ENCODE measurements at regions not wholly inside any gene's neighbourhood (a gene's known extent, or its start where the extent isn't known, plus 50 kb on each side); places are given as distances from the start of the nearest gene placed in this dataset.

DNA sequence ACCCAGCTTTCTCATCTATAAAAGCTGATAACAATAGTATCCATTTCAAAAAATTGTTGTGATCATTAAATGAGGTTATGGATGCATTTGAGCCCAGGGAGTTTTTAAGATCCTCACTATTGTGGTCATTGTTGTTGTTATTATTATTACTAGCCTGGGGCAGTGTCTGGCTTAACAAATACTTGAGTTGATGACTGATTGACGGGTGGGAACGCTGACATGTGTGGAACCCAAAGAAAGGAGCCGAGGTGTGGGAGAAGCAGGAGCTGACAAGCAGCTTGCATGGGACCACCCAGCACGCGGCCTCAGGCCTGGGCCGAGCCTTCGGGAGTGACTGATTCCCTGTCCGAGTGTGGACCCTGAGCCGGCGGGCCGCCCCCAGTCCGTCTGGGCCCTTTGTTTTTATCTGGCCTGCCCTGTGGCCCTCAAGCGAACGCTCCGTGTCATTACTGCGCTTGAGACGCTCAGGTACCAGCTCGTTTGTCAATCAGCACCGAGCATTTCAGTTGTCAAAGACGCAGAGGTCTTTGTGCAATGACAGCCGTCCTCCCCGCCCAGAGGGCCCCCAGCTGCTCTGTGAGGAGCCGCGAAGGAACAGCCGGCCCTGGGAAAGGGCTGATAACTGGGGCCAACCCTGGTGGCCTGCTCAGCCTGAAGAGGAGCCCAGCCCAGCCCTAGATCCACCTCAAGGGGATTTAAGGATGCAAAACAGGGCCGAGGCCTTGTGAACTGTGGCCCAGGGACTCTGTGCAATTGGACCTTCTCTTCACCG lies 132.9 kb upstream of the FOXF1 start:
- FAIRE-seq, result no peak

DNA sequence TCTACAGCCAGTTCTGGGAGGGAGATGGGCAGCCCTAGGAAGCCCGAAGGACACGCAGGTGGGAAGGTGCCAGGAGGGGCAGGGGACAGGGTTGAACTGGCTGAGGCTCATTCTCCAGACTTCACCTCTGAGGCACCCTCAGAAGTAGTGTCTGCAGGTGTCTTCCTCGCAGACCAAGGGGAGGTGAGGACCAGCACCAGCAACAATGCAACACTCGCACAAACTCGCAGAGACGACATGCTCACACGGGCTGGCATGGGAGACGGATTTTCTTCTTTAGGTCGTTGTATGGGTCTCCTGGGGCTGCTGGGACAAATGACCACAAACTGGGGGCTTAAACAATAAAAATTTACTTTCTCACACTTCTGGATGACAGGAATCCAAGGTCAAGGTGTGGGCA lies 132.2 kb upstream of the FOXF1 start:
- no peak for FAIRE-seq

DNA sequence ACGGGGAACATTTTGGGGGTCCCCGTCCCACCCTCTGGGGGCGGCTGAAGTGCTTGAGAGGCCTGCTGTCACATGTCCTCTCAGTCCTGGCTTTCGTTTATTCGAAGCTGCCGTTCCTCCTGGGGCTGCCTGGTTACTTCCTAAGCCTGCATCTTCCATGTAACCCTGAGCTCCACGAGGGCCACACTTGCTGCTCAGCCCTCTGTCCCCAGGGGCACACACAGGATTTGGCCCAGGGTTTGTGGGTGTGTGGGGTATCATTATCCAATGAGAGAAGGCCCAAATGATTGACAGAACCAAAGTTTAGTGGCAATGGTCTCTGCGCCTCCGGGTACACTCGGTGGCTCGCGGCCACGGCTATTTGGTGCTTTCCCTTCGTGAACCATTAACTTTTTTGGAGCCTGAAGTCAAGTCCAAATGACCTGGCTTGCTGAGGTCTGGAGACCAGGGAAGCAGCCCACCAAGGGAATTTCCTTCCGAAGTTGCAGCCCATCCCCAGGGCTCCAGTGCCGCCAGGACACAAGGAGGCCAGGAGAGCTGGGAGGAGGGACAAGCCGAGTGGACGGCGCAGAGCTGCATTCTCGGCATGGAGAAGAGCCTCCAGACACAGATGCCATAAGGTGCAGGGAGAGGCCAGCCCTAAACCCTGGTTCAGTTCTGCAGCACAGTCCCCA lies 131.4 kb upstream of the FOXF1 start:
- no peak for FAIRE-seq

DNA sequence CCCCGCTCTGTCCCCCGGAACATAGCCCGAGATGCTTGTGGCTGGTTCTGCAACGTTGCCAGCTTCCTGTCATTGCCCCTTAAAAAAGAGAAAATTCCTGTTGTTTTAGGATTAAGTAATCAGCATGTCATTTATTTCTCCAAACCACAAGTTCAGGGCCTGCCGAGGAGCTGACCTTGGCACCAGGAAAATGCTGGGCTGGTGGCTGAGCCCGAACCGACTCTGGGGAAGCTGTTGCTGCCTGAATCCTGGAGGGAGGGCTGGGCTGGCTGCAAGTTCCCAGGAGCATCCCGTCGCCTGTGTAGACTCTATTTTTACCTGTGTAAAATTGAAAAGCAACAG lies 130.9 kb upstream of the FOXF1 start:
- FAIRE-seq, result no peak

DNA sequence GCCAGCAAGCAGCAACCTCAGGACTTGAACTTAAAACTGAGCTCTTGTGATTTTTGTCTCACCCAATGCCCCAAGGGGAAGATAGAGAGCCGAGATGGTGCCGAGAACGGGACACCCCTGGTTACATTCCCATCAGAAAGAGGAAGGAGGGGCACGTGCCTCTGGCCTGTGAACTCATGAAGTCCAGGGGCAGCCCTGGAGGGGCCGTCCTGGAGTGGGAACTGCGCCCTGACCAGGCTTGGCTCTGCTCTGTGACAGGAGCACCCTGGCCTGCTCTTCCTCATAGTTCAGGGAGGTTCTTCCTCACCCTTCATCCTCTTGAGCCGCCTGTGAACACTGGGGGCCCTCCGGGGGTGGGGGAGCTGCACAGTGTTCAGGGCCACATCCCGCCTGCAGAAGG lies 130.3 kb upstream of the FOXF1 start:
- no peak for FAIRE-seq

DNA sequence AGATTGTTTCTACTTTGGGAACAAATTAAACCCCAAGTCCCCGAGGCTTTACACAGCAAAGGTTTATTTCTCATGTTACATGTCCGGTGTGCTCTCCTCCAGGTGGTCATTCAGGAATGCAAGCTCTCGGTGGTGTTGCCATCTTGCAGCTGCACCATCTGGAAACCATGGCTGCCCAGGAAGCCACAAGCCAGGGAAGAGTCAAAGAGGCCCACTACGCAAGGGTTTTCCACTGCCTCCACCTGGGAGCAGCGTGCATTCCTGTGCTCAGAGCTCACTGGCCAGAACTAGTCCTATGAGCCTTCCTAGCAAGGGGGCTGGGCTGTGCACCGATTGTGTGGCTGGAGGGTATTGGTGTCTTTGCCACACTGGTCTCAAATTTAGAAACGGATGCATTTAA lies 128.8 kb upstream of the FOXF1 start:
- FAIRE-seq, result no peak

DNA sequence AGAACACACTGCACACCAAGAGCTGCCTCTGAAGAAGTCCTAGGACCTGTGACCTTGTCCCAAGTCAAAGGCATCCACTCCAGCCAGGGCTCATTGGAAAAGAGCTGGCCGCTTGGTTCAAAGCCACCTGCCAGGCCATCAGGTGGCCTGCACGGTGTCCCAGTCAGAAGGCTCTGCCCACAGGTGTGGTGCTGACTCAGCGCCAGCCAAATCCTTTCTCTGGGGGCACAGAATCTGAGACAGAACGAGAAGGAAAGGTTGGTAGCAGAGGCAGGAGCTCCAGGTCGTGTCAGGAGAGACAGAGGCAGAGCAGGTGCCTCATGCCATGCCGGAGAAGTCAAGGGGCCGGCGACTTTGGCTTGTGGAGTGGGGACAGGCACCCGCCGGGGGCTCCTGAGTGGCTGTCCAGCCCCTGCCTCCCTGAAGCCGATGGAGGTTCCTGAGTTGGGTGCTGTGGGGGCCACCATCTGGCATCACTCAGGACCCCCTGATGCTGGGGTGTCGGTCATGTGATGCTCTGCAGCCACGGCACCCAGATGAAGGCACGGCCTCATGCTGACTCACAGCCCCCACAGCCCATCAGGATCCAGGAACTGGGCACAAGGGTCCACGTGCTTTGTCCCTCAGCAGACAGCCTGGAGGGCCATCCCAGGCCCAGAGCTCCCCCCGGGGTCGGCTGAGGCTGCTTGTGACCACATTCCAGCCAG lies 128.1 kb upstream of the FOXF1 start:
- no peak for FAIRE-seq

DNA sequence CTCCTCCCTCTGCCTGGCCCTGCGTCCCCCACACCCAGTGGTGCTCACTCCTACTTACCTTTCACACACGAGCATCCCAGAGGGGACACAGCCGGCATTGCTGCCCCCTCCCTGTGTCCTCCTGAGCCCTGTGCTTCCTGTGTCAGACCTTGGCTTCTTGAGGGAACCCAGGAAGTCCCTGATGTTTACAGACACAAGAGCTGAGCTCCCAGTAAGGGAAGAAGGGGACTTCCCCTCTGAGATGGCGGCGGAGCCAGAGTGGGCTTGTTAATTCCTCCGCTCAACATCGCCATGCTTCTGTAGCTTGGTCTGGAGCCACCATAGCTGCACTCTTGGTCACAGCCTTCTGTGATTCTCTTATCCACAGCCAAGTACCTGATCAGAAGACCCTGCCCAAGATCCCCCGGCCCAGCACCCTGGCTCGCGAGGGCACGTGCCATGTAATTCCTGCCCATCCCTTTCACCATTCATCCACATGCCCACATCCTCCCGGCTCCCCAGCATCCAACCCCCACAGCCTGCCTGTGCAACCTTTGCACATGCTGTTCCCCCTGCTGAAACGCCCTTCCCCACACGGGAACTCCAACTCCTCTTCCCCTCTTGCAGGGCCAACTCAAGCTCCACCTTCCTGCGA lies 127.4 kb upstream of the FOXF1 start:
- FAIRE-seq, result no peak

DNA sequence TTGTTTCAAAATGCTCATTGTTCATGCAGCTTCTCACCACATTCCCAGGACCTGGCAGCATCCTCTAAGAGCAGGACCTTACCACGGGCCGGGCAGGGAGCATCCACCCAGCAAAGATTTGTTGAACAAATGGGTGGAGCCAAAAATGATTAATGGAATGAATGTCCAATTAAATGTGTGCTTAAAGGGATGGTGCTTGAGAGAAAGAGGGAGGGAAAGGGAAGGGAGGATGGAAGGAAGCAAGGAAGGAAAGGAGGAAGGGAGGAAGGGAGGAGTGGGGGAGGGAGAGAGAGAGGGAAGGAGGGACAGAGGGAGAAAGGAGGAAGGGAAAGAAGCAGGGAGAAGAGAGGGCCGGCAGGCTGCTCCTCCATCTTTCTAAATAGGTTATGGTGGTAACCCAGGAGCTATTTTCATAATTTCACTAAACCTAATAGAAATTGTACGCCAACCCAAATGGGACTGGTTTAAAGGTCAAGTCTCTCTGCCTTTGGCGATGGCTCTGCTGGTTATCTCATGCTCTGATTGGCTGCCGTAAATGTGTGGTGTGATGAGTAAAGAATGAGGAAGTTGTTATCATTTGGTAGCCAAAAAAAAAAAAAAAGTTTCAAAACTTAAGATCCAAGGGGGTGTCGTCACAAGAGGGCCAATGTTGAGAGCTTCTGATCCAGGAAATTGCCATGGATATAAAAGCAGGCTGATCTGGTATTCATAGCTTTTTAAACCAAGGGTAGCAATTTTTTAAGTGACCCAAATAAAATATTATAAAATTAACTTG lies 126.7 kb upstream of the FOXF1 start:
- no peak for FAIRE-seq

DNA sequence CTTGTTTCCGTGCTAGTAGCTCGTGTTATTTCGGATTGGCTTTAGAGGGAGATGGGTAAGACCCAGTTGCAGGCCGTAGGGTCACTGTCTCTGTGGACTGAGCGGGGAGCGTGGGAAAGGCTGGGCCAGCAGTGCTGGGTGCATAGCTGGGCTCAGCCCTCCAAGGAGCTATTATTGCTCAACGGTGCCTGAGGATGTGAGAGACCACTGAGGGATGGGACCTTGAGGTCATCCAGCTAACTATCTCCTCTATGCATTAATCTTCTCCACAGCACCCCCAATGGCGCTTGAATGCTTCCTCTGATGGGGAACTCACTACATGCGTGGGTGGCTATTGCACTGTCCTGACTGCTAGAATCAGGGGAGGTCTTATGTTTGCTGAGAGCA lies 126.1 kb upstream of the FOXF1 start:
- no peak for FAIRE-seq

DNA sequence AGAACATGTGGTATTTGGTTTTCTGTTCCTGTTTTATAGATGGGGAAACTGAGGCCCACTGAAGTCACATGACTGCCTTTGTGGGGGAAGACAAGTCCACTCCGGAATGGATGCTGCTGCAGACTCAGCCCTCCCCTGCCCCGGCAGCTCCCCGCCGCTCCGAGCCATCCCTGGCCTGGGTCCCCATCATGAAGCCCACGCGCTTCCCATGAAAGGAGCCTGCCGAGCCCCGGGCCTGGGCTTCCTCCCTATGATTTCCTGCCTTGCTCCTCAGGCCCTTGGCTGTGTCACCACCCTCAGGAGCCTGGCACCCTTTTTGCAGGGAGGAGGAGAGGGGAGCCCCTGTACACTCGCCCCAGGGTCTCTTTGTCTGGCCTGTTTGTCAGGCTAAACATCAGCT lies 125.3 kb upstream of the FOXF1 start:
- no peak for FAIRE-seq

DNA sequence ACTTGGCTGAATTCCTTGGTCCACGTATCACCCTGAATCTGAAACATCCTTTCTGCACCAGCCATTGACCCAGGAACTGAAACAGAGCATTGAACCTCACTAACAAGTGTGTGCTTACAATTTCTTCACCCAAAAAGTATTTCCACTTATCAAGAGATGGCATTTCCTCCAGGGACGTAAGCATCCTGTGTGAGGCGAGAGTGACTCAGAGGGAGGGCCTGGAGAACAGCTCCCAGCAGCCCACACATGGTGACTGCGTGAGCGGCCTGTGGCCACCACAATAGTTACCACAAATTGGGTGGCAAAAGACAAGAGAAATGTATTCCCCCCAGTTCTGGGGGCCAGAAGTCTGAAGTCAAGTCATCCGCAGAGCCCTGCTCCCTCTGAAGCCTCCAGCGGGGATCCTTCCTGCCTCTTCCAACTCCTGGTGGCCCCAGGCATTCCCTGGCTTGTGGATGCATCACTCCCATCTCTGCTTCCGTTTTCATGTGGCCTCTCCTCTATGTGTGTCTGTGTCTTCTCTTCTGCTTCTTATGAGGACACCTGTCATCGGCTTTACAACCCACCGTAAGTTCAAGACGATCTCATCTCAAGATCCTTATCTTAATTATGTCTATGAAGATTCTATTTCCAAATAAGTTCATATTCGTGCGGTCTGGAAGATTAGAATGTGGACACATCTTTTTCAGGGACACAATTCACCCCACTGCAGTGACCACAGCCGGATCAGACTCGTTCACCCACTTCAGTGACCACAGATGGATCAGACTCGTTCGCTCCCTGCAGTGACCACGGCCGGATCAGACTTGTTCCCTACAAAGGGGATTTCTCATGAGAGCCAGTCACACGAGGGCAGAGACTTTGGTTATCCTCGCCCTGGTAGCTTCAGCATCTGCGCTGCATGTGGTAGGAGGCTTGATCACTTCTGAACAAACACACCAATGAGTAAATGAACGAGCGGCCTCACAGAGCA lies 122.6 kb upstream of the FOXF1 start:
- FAIRE-seq, result no peak

DNA sequence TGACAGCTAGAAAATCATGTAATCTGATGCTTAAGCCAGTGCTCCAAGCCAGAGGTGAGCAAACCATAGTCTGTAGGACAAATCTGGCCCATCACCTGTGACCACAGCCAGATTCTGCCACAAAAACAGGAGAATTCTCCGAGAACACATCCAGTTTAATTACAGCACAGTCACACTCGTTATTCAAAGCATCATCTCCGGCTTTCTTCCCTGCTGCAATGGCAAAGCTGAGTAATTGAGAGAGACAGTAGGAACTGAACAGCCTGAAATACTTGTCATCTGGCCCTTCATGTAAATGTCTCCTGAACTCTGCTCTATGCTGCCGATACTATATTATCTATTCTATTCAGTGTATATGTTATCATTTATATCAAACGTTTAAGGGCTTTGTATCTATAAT lies 121.4 kb upstream of the FOXF1 start:
- FAIRE-seq, result no peak

DNA sequence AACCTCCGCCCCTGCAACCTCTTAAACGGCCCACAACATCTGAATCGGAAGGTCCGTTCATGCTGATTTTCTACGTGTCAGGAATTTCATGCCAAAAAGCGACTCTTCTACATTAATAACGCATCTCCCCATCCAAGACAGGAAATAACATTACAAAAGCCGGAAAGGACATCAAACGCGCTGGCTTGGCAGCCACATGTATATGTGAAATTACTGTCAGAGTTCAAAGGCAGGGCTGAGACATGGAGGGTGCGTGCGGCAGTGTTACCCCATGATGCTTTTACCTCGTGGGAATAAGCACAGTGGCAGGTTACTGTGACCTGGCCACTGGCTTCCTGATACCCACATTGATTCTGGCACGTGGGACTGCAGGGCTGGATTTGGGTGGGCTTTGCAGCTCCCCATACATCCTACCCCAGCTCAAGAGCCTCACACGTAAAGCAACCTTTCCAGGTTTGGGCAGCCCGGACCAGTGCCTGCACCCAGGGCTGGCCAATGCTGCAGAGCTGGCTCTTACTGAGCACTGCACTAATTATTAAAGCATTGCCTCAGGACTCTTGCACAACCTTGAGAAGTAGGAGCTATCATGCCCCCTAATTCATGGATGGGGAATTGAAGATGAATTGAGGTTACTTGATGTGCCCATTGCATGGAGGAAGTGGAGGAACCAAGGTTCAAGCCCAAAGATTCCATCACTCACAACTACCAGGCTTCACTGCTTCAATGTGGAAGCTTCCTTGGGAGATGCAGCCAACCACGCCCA lies 120.6 kb upstream of the FOXF1 start:
- no peak for FAIRE-seq

DNA sequence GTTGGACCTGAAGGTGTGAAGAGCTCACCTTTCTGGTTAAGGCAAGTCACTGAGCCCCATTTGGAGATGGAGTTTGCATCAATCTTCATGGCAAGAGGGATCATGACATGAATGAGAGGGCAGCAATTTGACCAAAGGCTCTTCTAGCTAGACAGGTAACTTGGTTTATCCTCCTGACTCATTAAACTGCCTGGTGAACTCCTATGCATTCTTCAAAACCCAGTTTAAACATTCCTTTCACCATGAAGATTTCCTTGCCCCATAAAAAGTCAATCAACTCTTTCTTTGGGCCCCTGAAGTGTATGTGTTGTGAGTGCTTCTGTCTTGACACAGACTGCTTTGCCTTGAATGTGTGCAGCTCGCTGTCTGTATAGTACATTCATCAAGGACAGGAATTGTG lies 120.0 kb upstream of the FOXF1 start:
- no peak for FAIRE-seq

DNA sequence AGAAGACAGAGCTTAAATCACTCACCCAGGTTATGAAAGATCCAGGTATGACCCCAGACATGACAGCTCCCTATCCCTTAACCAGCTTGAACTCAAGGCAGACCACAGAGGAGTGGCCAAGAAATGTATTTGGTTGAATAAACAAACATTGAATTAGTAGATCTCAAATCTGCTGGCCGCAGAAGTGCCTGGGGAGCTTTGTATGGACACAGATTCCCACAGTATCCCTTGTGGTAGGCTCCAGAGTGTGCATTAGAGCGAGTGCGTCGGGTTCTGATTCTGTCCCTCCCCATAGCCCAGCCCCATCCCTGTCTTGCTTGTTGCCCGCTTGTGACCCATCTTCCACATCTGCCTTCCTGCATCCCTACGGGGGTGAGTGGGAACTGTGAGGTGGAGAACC lies 118.8 kb upstream of the FOXF1 start:
- no peak for FAIRE-seq

DNA sequence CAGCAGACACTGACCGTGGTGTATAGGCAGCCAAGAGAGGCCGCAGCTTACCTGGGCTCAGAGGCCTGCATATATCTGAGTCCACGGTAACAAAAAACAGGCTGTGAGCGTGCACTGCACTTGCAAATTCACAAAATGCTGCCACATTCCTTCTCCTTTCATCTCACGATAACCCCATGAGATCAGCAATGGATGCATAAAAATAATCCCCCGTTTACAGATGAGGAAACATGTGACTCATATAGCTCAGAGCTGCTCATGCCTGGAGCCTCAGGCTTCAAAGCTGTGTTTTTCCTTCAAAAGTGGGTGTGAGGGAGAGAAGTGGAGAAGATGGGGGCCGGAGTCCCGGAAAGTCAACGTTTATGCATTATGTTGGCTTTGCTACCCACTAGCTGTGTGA lies 118.3 kb upstream of the FOXF1 start:
- no peak for FAIRE-seq

DNA sequence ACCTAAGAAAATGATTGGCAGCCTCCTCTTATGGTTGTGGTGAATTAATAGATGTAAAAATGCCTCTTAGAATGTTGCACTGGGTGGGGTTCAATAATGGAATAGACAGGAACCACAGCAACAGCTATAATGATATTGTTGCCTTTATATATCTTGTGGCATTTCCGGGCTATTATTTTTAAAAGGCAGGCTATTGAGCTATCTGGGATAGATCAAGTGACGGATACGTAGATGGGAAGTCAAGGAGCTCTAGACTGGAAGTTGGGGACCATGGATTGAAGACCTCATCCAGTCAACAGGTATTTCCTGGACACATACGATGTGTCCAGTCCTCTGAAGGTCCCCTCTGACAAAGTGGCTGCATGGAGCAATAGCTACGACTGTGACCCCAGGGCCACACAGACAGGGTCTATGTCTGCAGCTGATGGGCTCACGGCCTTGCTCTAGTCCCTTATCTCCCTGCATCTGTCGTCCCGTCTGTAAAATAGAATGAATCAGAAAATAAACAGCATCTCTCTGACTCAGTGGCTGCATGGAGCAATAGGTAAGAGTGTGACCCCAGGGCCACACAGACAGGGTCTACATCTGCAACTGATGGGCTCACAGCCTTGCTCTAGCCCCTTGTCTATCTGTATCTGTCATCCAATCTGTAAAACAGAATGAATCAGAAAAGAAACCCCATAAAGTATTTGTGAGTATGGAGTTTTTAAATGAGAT lies 117.7 kb upstream of the FOXF1 start:
- FAIRE-seq, result no peak

DNA sequence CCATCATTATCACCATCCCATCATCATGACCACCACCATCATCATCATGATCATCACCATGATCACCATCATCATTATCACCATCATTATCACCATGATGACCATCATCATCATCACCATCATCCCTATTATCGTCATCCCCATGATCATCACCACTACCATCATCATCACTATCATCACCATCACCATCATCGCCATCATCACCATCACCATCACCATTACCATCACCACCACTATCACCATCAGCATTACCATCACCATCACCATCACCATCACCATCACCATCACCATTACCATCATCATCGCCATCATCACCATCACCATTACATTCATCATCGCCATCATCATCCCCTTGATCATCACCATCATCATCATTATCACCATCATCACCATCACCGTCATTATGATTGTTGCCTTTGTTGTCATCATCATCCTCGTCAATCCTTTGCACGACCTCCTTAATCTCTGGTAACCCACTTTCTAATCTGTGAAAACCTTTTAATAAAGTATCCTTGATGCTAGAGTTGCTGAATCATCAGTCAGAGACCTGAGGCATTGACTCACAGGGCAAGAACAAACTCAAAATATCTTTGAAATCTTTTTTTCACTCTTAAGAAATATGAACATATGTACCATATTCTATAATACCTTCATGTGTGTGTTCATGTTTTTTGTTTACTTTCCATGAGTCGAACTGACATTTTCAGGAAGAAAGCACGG lies 116.3 kb upstream of the FOXF1 start:
- no peak for FAIRE-seq

DNA sequence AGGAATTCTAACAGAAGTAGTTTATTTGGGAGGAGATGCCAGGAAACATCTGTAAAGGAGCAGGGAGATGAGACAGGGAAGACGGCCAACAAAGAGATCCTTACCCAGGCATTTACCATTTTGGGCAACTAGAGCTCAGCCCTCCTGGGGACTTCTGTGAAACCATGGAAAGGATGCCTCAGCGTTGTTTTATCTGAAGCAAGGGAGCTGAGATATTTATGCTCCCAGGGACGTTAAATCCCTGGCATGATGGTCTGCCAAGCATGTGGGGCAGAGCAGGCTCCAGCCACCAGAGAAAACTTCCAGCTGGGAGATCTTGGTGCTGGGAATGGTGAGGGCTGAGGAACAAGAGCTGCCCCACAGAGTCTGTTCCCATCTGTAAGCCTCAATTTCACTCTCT lies 114.8 kb upstream of the FOXF1 start:
- no peak for FAIRE-seq
